ENCODE measurements at regions not wholly inside any gene's neighbourhood (a gene's known extent, or its start where the extent isn't known, plus 50 kb on each side); places are given as distances from the start of the nearest gene placed in this dataset.

DNA sequence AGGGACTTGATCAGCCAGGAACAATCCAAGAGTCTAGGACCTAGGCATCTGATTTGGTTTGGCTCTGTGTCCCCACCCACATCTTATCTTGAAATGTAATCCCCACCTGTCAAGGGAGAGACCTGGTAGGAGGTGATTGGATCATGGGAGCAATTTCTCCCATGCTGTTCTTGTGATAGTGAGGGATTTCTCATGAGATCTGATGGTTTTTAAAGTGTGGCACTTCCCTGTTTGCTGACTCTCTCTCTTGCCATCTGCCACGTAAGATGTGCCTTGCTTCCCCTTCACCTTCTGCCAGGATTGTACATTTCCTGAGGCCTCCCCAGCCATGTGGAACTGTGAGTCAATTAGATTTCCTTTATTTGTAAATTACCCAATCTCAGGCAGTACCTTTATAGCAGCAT lies 201.7 kb upstream of the ACTBL2 start:
- no peaks in the 10 kb centered on the region for H3K9me3 Mint-ChIP-seq
- peaks cover 7% of the 10 kb centered on the region for H3K27me3 Mint-ChIP-seq
- ATAC-seq, result no peak
- no peaks in the 10 kb centered on the region for H3K4me1 Mint-ChIP-seq
- H3K27ac Mint-ChIP-seq, result no peak overlapping the region
- H3K4me3 Mint-ChIP-seq, result no peak overlapping the region
- no peaks in the 10 kb centered on the region for H3K36me3 Mint-ChIP-seq

DNA sequence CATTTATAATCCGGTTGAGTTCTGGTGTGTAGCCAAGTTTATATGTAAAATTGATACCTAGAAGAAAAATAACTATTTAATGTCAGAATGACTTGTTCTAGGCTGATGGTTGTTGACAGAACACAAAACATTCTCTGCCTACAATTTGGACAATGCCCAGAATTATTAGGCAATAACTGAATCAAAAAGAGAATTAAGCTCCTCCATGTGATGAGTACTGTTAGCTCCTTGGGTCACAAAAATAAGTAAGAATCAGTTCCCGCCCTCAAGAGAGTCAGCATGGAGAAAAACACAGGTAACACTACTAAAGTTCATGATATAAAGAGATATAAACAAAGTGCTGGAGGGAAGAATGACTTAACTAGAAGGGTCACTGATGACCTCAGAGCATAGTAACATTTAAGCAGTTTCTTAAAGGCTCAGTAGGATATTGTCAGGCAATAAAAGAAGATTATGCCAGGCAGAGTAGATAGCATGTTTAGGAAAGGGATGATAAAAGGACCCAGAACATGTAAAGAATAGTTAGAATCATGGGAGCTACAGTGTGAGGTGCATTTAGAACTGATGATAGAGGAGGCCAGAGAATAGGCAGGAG lies 200.5 kb upstream of the ACTBL2 start:
- Mint-ChIP-seq H3K36me3 (no peaks in the 10 kb centered on the region), H3K27me3 (peaks cover 10% of the 10 kb centered on the region), H3K9me3 (no peaks in the 10 kb centered on the region), H3K4me1 (no peaks in the 10 kb centered on the region), H3K27ac (no peak overlapping the region), H3K4me3 (no peak overlapping the region)
- ATAC-seq, result no peak

DNA sequence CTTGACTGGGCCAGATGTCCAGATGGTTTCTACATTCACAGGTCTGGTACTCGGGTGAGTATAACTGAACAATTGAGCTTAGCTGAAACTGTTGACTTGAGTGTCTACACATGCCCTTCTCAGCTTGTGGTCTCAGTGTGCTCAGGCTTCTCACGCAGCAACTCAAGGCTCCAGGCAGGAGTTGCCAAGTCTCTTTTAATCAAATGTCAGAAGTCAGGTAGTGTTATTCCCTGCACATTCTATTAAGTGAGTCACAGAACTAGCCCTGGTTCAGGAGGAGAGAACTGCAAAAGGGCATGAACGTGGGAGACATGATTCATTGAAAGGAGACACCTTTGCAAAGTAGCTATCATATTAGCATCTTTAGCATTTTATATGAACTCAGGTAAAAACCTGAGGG lies 199.3 kb upstream of the ACTBL2 start:
- no peak overlapping the region for H3K27ac Mint-ChIP-seq
- ATAC-seq, result no peak
- H3K27me3 Mint-ChIP-seq, result peaks cover 10% of the 10 kb centered on the region
- H3K4me3 Mint-ChIP-seq, result no peak overlapping the region
- H3K4me1 Mint-ChIP-seq, result no peaks in the 10 kb centered on the region
- H3K36me3 Mint-ChIP-seq, result no peaks in the 10 kb centered on the region
- no peaks in the 10 kb centered on the region for H3K9me3 Mint-ChIP-seq

DNA sequence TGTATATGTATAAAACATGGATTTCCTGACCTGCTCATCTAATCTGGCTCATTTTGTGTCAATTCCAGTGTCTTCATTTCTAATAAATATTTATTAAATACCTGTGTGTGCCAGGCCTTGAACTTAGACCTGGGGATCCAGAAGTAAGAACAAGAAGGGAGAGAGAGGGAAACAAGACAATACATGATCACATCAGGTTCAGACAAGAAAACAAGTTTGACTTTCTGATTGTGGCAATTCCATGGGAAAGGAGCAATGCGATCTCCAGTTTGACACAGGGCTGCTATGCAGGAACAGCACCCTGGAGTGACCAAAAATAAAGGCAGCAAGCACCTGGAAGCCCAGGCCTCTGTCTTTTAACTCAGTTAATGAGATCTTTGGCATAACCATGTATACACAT lies 198.1 kb upstream of the ACTBL2 start:
- Mint-ChIP-seq H3K9me3 (no peaks in the 10 kb centered on the region), H3K4me1 (no peaks in the 10 kb centered on the region), H3K27me3 (peaks cover 10% of the 10 kb centered on the region), H3K27ac (no peak overlapping the region), H3K4me3 (no peak overlapping the region), H3K36me3 (no peaks in the 10 kb centered on the region)
- no peak for ATAC-seq

DNA sequence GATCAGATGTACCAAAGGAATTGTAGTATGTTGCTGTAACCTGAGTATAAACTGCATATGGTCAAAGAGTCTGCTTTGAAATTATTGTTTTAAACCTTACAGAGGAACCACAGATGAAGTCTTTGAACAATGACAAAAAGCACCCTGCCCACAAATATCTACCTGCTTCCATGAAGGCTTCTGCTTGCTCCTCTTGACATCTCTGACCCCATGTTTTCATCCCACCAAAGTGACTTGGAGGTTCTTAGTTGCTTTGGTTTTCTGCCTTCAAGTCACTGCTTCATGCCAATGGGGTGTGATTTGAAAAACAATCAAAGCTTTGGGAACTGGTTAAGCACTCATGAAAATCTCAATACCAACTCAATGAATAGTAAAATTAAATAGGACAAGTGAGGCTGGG lies 194.6 kb upstream of the ACTBL2 start:
- Mint-ChIP-seq H3K4me3 (no peak overlapping the region), H3K27me3 (peaks cover 10% of the 10 kb centered on the region), H3K9me3 (no peaks in the 10 kb centered on the region), H3K36me3 (no peaks in the 10 kb centered on the region), H3K27ac (no peak overlapping the region), H3K4me1 (no peaks in the 10 kb centered on the region)
- ATAC-seq, result no peak

- Mint-ChIP-seq H3K9me3 (no peaks in the 10 kb centered on the region), H3K27me3 (peaks cover 10% of the 10 kb centered on the region), H3K4me3 (no peak overlapping the region), H3K36me3 (no peaks in the 10 kb centered on the region), H3K27ac (no peak overlapping the region), H3K4me1 (no peaks in the 10 kb centered on the region)
- no peak for ATAC-seq
Measured at GRCh38 chr5:57676222-57677098, 193.8 kb upstream of the ACTBL2 start.

- Mint-ChIP-seq H3K36me3 (no peaks in the 10 kb centered on the region), H3K27me3 (peaks cover 10% of the 10 kb centered on the region), H3K9me3 (no peaks in the 10 kb centered on the region), H3K4me1 (no peaks in the 10 kb centered on the region), H3K27ac (no peak overlapping the region), H3K4me3 (no peak overlapping the region)
- ATAC-seq, result no peak
Measured at GRCh38 chr5:57675236-57675635, 192.6 kb upstream of the ACTBL2 start.

DNA sequence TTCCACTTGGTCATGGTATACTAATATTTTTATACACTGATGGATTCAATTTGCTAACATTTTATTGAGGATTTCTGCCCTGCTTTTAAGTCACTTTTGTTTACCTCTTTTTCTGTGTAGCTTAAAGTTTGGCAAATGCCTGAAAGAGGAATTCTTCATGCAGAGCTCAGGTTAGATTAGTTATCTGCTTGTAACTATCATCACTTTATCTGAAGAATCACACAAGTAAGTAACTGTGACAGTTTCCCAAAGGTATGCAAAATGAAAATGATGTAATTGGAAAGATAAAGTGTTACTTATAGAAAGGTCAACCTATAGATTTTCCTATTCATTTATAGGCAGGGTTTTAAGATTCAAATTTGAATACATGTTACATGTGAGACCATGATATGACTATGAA lies 188.8 kb upstream of the ACTBL2 start:
- Mint-ChIP-seq H3K27me3 (peaks cover 7% of the 10 kb centered on the region), H3K9me3 (no peaks in the 10 kb centered on the region), H3K36me3 (no peaks in the 10 kb centered on the region), H3K4me1 (no peaks in the 10 kb centered on the region), H3K4me3 (no peak overlapping the region), H3K27ac (no peak overlapping the region)
- no peak for ATAC-seq

DNA sequence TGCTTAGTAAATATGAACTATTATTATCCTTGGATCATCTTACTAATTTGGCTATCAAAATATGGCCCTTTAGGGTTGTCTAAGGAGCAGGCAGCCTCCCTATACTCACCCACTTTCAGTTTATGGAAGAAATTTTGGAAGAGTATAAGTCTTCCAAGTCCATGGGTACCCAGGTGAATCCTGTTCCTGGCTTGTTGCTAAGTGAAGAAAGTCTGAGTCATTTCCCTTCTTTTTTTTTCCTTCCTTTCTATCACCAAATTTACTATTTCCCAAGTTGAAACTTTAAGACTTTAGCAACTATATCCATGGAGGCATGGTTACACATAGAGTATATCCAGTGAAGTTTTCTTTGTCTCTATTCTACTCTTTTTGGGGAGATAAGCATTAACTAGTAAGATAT lies 184.0 kb upstream of the ACTBL2 start:
- H3K4me3 Mint-ChIP-seq, result no peak overlapping the region
- ATAC-seq, result no peak
- no peaks in the 10 kb centered on the region for H3K4me1 Mint-ChIP-seq
- no peaks in the 10 kb centered on the region for H3K9me3 Mint-ChIP-seq
- H3K36me3 Mint-ChIP-seq, result no peaks in the 10 kb centered on the region
- H3K27me3 Mint-ChIP-seq, result peaks cover 7% of the 10 kb centered on the region
- H3K27ac Mint-ChIP-seq, result no peak overlapping the region

- H3K4me3 Mint-ChIP-seq, result no peak overlapping the region
- no peaks in the 10 kb centered on the region for H3K4me1 Mint-ChIP-seq
- no peak for ATAC-seq
- no peak overlapping the region for H3K27ac Mint-ChIP-seq
- no peaks in the 10 kb centered on the region for H3K9me3 Mint-ChIP-seq
- no peaks in the 10 kb centered on the region for H3K36me3 Mint-ChIP-seq
- peaks cover 7% of the 10 kb centered on the region for H3K27me3 Mint-ChIP-seq
Measured at GRCh38 chr5:57665146-57665936, 182.7 kb upstream of the ACTBL2 start.

- Mint-ChIP-seq H3K9me3 (no peaks in the 10 kb centered on the region), H3K4me3 (no peak overlapping the region), H3K27me3 (peaks cover 5% of the 10 kb centered on the region), H3K27ac (no peak overlapping the region), H3K4me1 (no peaks in the 10 kb centered on the region), H3K36me3 (no peaks in the 10 kb centered on the region)
- ATAC-seq, result no peak
Measured at GRCh38 chr5:57664700-57665099, 182.1 kb upstream of the ACTBL2 start.

DNA sequence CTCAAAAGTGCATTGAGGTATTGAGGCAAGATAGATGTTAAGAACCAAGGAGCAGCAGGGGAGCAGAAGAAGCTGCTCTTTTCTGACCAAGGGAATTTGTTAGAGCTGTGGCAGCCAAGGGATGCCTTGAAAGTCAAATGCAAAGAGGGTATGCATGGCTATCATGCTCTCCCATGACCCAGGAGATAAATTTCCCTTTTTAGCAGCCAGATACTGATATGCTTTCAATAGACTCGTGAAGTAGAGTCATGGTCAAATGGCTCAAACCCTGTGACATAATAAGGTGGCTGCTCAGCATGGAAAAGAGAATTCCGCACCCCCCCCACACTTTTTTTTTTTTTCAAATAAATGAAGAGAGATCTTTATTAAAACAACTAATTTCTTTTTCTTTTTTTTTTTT lies 180.9 kb upstream of the ACTBL2 start:
- Mint-ChIP-seq H3K9me3 (peaks cover 3% of the 10 kb centered on the region), H3K4me1 (no peaks in the 10 kb centered on the region), H3K36me3 (no peaks in the 10 kb centered on the region), H3K4me3 (no peak overlapping the region), H3K27me3 (no peaks in the 10 kb centered on the region), H3K27ac (no peak overlapping the region)
- ATAC-seq, result no peak

- H3K9me3 Mint-ChIP-seq, result peaks cover 3% of the 10 kb centered on the region
- no peaks in the 10 kb centered on the region for H3K4me1 Mint-ChIP-seq
- H3K27ac Mint-ChIP-seq, result no peak overlapping the region
- no peaks in the 10 kb centered on the region for H3K36me3 Mint-ChIP-seq
- no peak overlapping the region for H3K4me3 Mint-ChIP-seq
- no peaks in the 10 kb centered on the region for H3K27me3 Mint-ChIP-seq
- ATAC-seq, result no peak
Measured at GRCh38 chr5:57662991-57663390, 180.4 kb upstream of the ACTBL2 start.

GRCh38 chr5:57659886-57660285 lies 177.3 kb upstream of the ACTBL2 start:
- Mint-ChIP-seq H3K9me3 (peaks cover 3% of the 10 kb centered on the region), H3K4me1 (no peaks in the 10 kb centered on the region), H3K4me3 (no peak overlapping the region), H3K36me3 (no peaks in the 10 kb centered on the region), H3K27me3 (no peaks in the 10 kb centered on the region), H3K27ac (no peak overlapping the region)
- ATAC-seq, result no peak

GRCh38 chr5:57658018-57658417 lies 175.4 kb upstream of the ACTBL2 start:
- H3K36me3 Mint-ChIP-seq, result no peaks in the 10 kb centered on the region
- H3K4me1 Mint-ChIP-seq, result no peaks in the 10 kb centered on the region
- H3K4me3 Mint-ChIP-seq, result no peak overlapping the region
- peaks cover 3% of the 10 kb centered on the region for H3K9me3 Mint-ChIP-seq
- H3K27ac Mint-ChIP-seq, result no peak overlapping the region
- no peaks in the 10 kb centered on the region for H3K27me3 Mint-ChIP-seq
- no peak for ATAC-seq
